ENCODE measurements at regions not wholly inside any gene's neighbourhood (a gene's known extent, or its start where the extent isn't known, plus 50 kb on each side); places are given as distances from the start of the nearest gene placed in this dataset.

GRCh38 chr1:5508669-5509330 is 483.4 kb downstream of the NPHP4 start:
- 71 to 85% (median 75%) methylated on average over 13 to 14 of the region's 14 CpGs for WGBS, 5 donors
- intact Hi-C loops (cut with DNase I; ENCODE audit: low total_unique reads) = loop anchor here (10.0 kb wide), 1 partner anchor 236 kb away; no protein-coding TSS in a partner anchor
- no peak overlapping the region for H3K27ac ChIP-seq
- no peak for DNase-seq
- TF ChIP-seq POLR2AphosphoS5 (IDR thresholded peaks at IDR 0.05) = no peak
- no peak for TF ChIP-seq CTCF (IDR thresholded peaks at IDR 0.05)
- TF ChIP-seq POLR2A (IDR thresholded peaks at IDR 0.05) = no peak
- no peak for TF ChIP-seq EP300 (IDR thresholded peaks at IDR 0.05)
- peaks cover 0 to 57% (median 4%) of the 10 kb centered on the region in 3 donors for H3K27me3 ChIP-seq
- H3K36me3 ChIP-seq = no peaks in the 10 kb centered on the region
- no peaks in the 10 kb centered on the region for H3K9me3 ChIP-seq
- peaks cover 3 to 16% (median 11%) of the 10 kb centered on the region in 4 donors for H3K4me1 ChIP-seq
- H3K4me3 ChIP-seq = no peak overlapping the region

GRCh38 chr1:5507340-5507739 is 484.9 kb downstream of the NPHP4 start:
- peaks cover 0 to 55% (median 4%) of the 10 kb centered on the region in 3 donors for H3K27me3 ChIP-seq
- peak in 1 of 2 donors; percentile 34 for DNase-seq
- H3K27ac ChIP-seq = no peak overlapping the region
- H3K4me1 ChIP-seq = peaks cover 0 to 27% (median 12%) of the 10 kb centered on the region in 4 donors
- intact Hi-C loops (cut with DNase I; ENCODE audit: low total_unique reads) = loop anchor here (10.0 kb wide), 1 partner anchor 237 kb away; no protein-coding TSS in a partner anchor
- WGBS, 5 donors = 50 to 70% (median 57%) methylated on average over 14 to 15 of the region's 15 CpGs
- no peaks in the 10 kb centered on the region for H3K9me3 ChIP-seq
- TF ChIP-seq CTCF (IDR thresholded peaks at IDR 0.05) = no peak
- TF ChIP-seq EP300 (IDR thresholded peaks at IDR 0.05) = no peak
- no peak for TF ChIP-seq POLR2A (IDR thresholded peaks at IDR 0.05)
- TF ChIP-seq POLR2AphosphoS5 (IDR thresholded peaks at IDR 0.05) = no peak
- H3K4me3 ChIP-seq = no peak overlapping the region
- H3K36me3 ChIP-seq = no peaks in the 10 kb centered on the region

- 82 to 90% (median 83%) methylated on average over 9 to 11 of the region's 11 CpGs for WGBS, 5 donors
- Histone ChIP-seq H3K27me3 (peaks cover 0 to 55% (median 4%) of the 10 kb centered on the region in 3 donors), H3K27ac (no peak overlapping the region), H3K9me3 (no peaks in the 10 kb centered on the region), H3K36me3 (no peaks in the 10 kb centered on the region), H3K4me3 (no peak overlapping the region), H3K4me1 (peaks cover 0 to 32% (median 12%) of the 10 kb centered on the region in 4 donors)
- intact Hi-C loops (cut with DNase I; ENCODE audit: low total_unique reads) = loop anchor here (10.0 kb wide), 1 partner anchor 238 kb away; no protein-coding TSS in a partner anchor
- no peak for TF ChIP-seq CTCF (IDR thresholded peaks at IDR 0.05)
- no peak for TF ChIP-seq POLR2AphosphoS5 (IDR thresholded peaks at IDR 0.05)
- TF ChIP-seq EP300 (IDR thresholded peaks at IDR 0.05) = no peak
- DNase-seq = no peak
Measured at GRCh38 chr1:5506634-5507033, 485.6 kb downstream of the NPHP4 start.

GRCh38 chr1:5505944-5506343 is 486.3 kb downstream of the NPHP4 start:
- peaks cover 0 to 49% (median 4%) of the 10 kb centered on the region in 3 donors for H3K27me3 ChIP-seq
- no peak for DNase-seq
- no peak overlapping the region for H3K4me3 ChIP-seq
- H3K27ac ChIP-seq = no peak overlapping the region
- no peaks in the 10 kb centered on the region for H3K9me3 ChIP-seq
- intact Hi-C loops (cut with DNase I; ENCODE audit: low total_unique reads) = loop anchor here (10.0 kb wide), 1 partner anchor 239 kb away; no protein-coding TSS in a partner anchor
- TF ChIP-seq POLR2A (IDR thresholded peaks at IDR 0.05) (no peak), EP300 (IDR thresholded peaks at IDR 0.05) (no peak), POLR2AphosphoS5 (IDR thresholded peaks at IDR 0.05) (no peak), CTCF (IDR thresholded peaks at IDR 0.05) (no peak)
- 34 to 66% (median 60%) methylated on average over 5 to 6 of the region's 6 CpGs for WGBS, 5 donors
- H3K4me1 ChIP-seq = peaks cover 0 to 34% (median 12%) of the 10 kb centered on the region in 4 donors
- H3K36me3 ChIP-seq = no peaks in the 10 kb centered on the region
